HL-60 (cell line): ENCODE measurements at regions not wholly inside any gene's neighbourhood (a gene's known extent, or its start where the extent isn't known, plus 50 kb on each side); places are given as distances from the start of the nearest gene placed in this dataset.

ENCODE experiments used
- DNase-seq, 2 experiments: peaks; one replicate each; pipeline ENCODE4 v3.0.0-alpha.2; 2010 to 2020; ENCODE audit warnings: low read depth in 1 of 2, low spot score in 1 of 2
- H3K27ac ChIP-seq: fragments of 250-450 bp; sonication (Bioruptor Pico); replicated peaks from 2 replicates; pipeline ENCODE4 v1.5.1; 2020; ENCODE audit warnings: mild to moderate bottlenecking, moderate library complexity
- H3K27me3 ChIP-seq: fragments of 250-450 bp; sonication (Bioruptor Pico); 2 replicates; pipeline ENCODE4 v1.5.1; 2021; ENCODE audit warnings: mild to moderate bottlenecking, moderate library complexity; ENCODE audit not compliant: insufficient read depth, poor library complexity, severe bottlenecking
- H3K4me3 ChIP-seq: replicated peaks from 2 replicates; pipeline ENCODE4 v1.5.1; 2011; ENCODE audit warnings: mild to moderate bottlenecking, control low read depth, low read length; ENCODE audit not compliant: insufficient read depth
- GABPA ChIP-seq: IDR thresholded peaks from 2 replicates; pipeline ENCODE4 v1.6.1; 2012; ENCODE audit warnings: low read depth
- POLR2AphosphoS5 ChIP-seq: IDR thresholded peaks from 2 replicates; pipeline ENCODE4 v1.6.1; 2012; ENCODE audit warnings: low read depth
- SPI1 ChIP-seq: IDR thresholded peaks from 2 replicates; pipeline ENCODE4 v1.6.1; 2012; ENCODE audit warnings: low read depth, mild to moderate bottlenecking, borderline replicate concordance
- TF ChIP-seq, protein P1 (sequence below): IDR thresholded peaks from one replicate; pipeline ENCODE4 v1.5.1; 2011; ENCODE audit warnings: low read length, control low read depth, inconsistent platforms; ENCODE audit not compliant: insufficient read depth
- TF ChIP-seq, protein P2 (sequence below): IDR thresholded peaks from 2 replicates; pipeline ENCODE4 v1.6.1; 2012; ENCODE audit warnings: low read depth; ENCODE audit not compliant: insufficient replicate concordance

GRCh38 chr16:55982597-55982996 is 107.4 kb upstream of the CES5A start:
- H3K4me3 ChIP-seq = no peak overlapping the region
- TF ChIP-seq, protein P1, sequence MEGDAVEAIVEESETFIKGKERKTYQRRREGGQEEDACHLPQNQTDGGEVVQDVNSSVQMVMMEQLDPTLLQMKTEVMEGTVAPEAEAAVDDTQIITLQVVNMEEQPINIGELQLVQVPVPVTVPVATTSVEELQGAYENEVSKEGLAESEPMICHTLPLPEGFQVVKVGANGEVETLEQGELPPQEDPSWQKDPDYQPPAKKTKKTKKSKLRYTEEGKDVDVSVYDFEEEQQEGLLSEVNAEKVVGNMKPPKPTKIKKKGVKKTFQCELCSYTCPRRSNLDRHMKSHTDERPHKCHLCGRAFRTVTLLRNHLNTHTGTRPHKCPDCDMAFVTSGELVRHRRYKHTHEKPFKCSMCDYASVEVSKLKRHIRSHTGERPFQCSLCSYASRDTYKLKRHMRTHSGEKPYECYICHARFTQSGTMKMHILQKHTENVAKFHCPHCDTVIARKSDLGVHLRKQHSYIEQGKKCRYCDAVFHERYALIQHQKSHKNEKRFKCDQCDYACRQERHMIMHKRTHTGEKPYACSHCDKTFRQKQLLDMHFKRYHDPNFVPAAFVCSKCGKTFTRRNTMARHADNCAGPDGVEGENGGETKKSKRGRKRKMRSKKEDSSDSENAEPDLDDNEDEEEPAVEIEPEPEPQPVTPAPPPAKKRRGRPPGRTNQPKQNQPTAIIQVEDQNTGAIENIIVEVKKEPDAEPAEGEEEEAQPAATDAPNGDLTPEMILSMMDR = no peak
- TF ChIP-seq POLR2AphosphoS5 (no peak), GABPA (no peak), SPI1 (no peak)
- TF ChIP-seq, protein P2, sequence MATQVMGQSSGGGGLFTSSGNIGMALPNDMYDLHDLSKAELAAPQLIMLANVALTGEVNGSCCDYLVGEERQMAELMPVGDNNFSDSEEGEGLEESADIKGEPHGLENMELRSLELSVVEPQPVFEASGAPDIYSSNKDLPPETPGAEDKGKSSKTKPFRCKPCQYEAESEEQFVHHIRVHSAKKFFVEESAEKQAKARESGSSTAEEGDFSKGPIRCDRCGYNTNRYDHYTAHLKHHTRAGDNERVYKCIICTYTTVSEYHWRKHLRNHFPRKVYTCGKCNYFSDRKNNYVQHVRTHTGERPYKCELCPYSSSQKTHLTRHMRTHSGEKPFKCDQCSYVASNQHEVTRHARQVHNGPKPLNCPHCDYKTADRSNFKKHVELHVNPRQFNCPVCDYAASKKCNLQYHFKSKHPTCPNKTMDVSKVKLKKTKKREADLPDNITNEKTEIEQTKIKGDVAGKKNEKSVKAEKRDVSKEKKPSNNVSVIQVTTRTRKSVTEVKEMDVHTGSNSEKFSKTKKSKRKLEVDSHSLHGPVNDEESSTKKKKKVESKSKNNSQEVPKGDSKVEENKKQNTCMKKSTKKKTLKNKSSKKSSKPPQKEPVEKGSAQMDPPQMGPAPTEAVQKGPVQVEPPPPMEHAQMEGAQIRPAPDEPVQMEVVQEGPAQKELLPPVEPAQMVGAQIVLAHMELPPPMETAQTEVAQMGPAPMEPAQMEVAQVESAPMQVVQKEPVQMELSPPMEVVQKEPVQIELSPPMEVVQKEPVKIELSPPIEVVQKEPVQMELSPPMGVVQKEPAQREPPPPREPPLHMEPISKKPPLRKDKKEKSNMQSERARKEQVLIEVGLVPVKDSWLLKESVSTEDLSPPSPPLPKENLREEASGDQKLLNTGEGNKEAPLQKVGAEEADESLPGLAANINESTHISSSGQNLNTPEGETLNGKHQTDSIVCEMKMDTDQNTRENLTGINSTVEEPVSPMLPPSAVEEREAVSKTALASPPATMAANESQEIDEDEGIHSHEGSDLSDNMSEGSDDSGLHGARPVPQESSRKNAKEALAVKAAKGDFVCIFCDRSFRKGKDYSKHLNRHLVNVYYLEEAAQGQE = no peak
- H3K27ac ChIP-seq = no peak overlapping the region
- H3K27me3 ChIP-seq = peaks cover 5% of the 10 kb centered on the region
- DNase-seq = no peak

- DNase-seq = no peak
- no peak overlapping the region for H3K4me3 ChIP-seq
- no peak overlapping the region for H3K27ac ChIP-seq
- H3K27me3 ChIP-seq = peaks cover 5% of the 10 kb centered on the region
- TF ChIP-seq, protein P2 = no peak
- TF ChIP-seq, protein P1 = no peak
- no peak for TF ChIP-seq GABPA
- no peak for TF ChIP-seq POLR2AphosphoS5
- TF ChIP-seq SPI1 = no peak
Observed at GRCh38 chr16:55981557-55981956, 106.4 kb upstream of the CES5A start.

- Histone ChIP-seq H3K4me3 (no peak overlapping the region), H3K27me3 (no peaks in the 10 kb centered on the region), H3K27ac (no peak overlapping the region)
- TF ChIP-seq GABPA = no peak
- TF ChIP-seq, protein P1 = no peak
- no peak for TF ChIP-seq POLR2AphosphoS5
- no peak for TF ChIP-seq SPI1
- TF ChIP-seq, protein P2 = no peak
- no peak for DNase-seq
Observed at GRCh38 chr16:55976815-55977214, 101.6 kb upstream of the CES5A start.
